Large intestine (tissue), 3 donors: ENCODE measurements at regions not wholly inside any gene's neighbourhood (a gene's known extent, or its start where the extent isn't known, plus 50 kb on each side); places are given as distances from the start of the nearest gene placed in this dataset.
"Not testable (repeated sequence)": the region's sequence is repeated elsewhere in the genome, so short reads cannot be mapped to it uniquely, and the experiment has no call there.

Experiments
- DNase-seq, 2 donors: peaks; one replicate each; pipeline versions ENCODE4 v3.0.0 to v3.0.0-alpha.2; 2013
- H3K27ac ChIP-seq: one replicate; pipeline ENCODE4 v1.5.1; 2013; ENCODE audit warnings: low read length
- H3K27me3 ChIP-seq: 2 replicates; pipeline ENCODE4 v1.6.1; 2013; ENCODE audit warnings: low read length; ENCODE audit not compliant: control insufficient read depth, insufficient read depth
- H3K36me3 ChIP-seq: 2 replicates; pipeline ENCODE4 v1.6.1; 2013; ENCODE audit warnings: low read length; ENCODE audit not compliant: control insufficient read depth, insufficient read depth
- H3K4me1 ChIP-seq: one replicate; pipeline ENCODE4 v1.6.1; 2013; ENCODE audit warnings: low read length; ENCODE audit not compliant: control insufficient read depth, insufficient read depth
- H3K4me3 ChIP-seq: one replicate; pipeline ENCODE4 v1.5.1; 2013; ENCODE audit warnings: low read length
- H3K9me3 ChIP-seq: one replicate; pipeline ENCODE4 v1.6.1; 2013; ENCODE audit warnings: mild to moderate bottlenecking, low read depth, low read length, moderate library complexity; ENCODE audit not compliant: control insufficient read depth
- WGBS: methylation state at CpG from one replicate; pipeline ENCODE4 v1.1.5; 2013; ENCODE audit warnings: low lambda C conversion rate; ENCODE audit not compliant: insufficient coverage; 5-methylcytosine and 5-hydroxymethylcytosine counted together

DNA sequence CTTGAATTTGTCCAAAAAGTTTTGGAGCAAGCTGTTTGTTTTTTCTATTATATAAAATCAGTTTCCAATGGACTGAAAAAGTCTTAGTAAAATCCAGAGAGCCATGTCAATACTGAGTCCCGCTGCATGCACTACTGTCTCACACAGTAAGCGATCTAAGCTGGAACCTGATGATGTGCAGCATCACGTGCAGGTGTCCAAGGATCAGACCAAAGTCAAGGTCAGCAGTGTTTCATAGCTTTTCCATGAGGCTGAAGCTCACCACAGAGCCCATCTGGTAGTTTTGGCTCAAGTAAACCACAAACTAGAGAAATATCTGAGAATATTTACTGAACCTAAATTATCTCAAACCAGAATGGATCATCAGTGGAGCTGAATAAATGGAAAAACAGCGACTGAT, 784.0 kb upstream of the SEMA6D start:
- WGBS = 73% methylated on average over 1 of the region's 4 CpGs
- no peak overlapping the region for H3K4me3 ChIP-seq
- no peaks in the 10 kb centered on the region for H3K4me1 ChIP-seq
- no peaks in the 10 kb centered on the region for H3K9me3 ChIP-seq
- H3K27me3 ChIP-seq = no peaks in the 10 kb centered on the region
- H3K36me3 ChIP-seq = no peaks in the 10 kb centered on the region
- DNase-seq = no peak
- no peak overlapping the region for H3K27ac ChIP-seq

- Histone ChIP-seq H3K4me1 (no peaks in the 10 kb centered on the region), H3K9me3 (no peaks in the 10 kb centered on the region), H3K36me3 (no peaks in the 10 kb centered on the region), H3K4me3 (no peak overlapping the region), H3K27ac (no peak overlapping the region), H3K27me3 (no peaks in the 10 kb centered on the region)
- 100% methylated on average over 2 of the region's 2 CpGs for WGBS
- DNase-seq = no peak
These were observed 782.5 kb upstream of the SEMA6D start for GRCh38 chr15:46934851-46935250.

DNA sequence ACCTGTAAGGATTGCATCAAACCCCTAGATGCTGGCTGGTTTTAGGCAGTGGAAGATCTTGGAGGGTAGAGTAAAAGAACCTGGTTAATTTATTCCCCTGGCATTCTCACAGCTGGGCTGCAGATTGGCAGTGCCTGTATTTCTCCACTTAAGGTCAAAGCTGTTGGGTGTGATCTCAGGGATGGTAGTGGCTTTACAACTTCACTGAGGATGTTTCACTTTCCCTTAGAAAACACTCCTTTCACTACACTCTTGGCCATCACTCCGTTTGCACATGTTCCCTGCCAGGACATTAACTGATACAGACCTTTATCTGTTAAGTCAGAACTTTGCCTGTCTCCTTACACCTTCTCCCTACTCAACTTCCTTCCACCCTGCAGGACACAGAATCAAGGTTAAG, 779.1 kb upstream of the SEMA6D start:
- 71% methylated on average over 1 of the region's 1 CpG for WGBS

GRCh38 chr15:46941241-46941640, 776.1 kb upstream of the SEMA6D start:
- Histone ChIP-seq H3K27ac (no peak overlapping the region), H3K9me3 (no peaks in the 10 kb centered on the region)

More for the DNA sequence above, 779.1 kb upstream of the SEMA6D start:
- H3K27ac ChIP-seq = no peak overlapping the region
- no peaks in the 10 kb centered on the region for H3K9me3 ChIP-seq
- no peaks in the 10 kb centered on the region for H3K27me3 ChIP-seq
- H3K36me3 ChIP-seq = no peaks in the 10 kb centered on the region
- DNase-seq = no peak
- no peaks in the 10 kb centered on the region for H3K4me1 ChIP-seq
- H3K4me3 ChIP-seq = no peak overlapping the region

GRCh38 chr15:46946953-46947352, 770.4 kb upstream of the SEMA6D start:
- 83% methylated on average over 1 of the region's 3 CpGs for WGBS
- Histone ChIP-seq H3K27ac (no peak overlapping the region), H3K4me1 (no peaks in the 10 kb centered on the region), H3K36me3 (no peaks in the 10 kb centered on the region), H3K27me3 (no peaks in the 10 kb centered on the region), H3K4me3 (no peak overlapping the region), H3K9me3 (no peaks in the 10 kb centered on the region)
- DNase-seq = no peak

More at GRCh38 chr15:46941241-46941640, 776.1 kb upstream of the SEMA6D start:
- Histone ChIP-seq H3K27me3 (no peaks in the 10 kb centered on the region), H3K4me3 (no peak overlapping the region), H3K4me1 (no peaks in the 10 kb centered on the region), H3K36me3 (no peaks in the 10 kb centered on the region)
- WGBS = 100% methylated on average over 1 of the region's 1 CpG
- DNase-seq = no peak

- DNase-seq = no peak
- H3K27ac ChIP-seq = no peak overlapping the region
- H3K9me3 ChIP-seq = no peaks in the 10 kb centered on the region
- H3K27me3 ChIP-seq = no peaks in the 10 kb centered on the region
- H3K4me3 ChIP-seq = no peak overlapping the region
- no peaks in the 10 kb centered on the region for H3K36me3 ChIP-seq
- no CpG with 5 or more reads among the region's 3 CpGs for WGBS
- no peaks in the 10 kb centered on the region for H3K4me1 ChIP-seq
These were observed 761.7 kb upstream of the SEMA6D start for GRCh38 chr15:46955576-46955975.

DNA sequence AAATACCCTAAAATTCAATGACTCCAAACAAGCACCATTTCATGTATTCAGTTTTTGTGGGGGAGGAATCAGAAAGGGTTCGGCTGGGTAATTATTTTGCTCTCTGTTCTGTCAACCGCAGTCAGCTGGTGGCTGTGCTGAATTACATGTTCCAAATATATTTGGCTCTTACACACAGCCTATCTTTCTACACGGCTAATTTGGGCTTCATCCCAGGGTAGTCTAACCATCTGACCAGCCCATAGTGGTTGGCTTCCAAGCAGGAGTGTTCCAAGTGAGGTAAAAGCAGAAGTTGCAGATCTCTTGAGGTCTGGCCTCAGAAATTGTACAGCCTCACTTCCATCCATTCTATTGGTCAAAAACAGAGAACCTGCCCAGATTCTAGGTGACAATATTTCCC, 760.8 kb upstream of the SEMA6D start:
- H3K4me3 ChIP-seq = no peak overlapping the region
- no peaks in the 10 kb centered on the region for H3K4me1 ChIP-seq
- WGBS = no CpG with 5 or more reads among the region's 3 CpGs
- H3K27me3 ChIP-seq = no peaks in the 10 kb centered on the region
- no peaks in the 10 kb centered on the region for H3K36me3 ChIP-seq
- no peak for DNase-seq
- H3K27ac ChIP-seq = no peak overlapping the region
- H3K9me3 ChIP-seq = no peaks in the 10 kb centered on the region

DNA sequence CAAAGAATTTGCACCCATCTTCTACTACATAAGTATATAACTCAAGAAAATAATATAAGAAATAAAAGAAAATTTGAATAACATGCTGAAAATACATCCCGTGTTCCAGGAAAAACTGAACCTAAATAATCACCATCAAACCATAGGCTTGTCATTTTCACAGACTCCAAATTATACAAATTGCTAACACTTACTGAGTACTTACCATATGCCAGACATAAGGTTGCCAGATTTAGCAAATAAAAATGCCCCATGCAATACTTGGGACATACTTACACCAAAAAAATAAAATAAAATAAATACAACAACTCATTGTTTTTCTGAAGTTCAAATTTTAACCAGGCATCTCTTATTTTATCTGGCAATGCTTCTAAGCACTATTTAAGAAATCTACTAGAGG, 760.4 kb upstream of the SEMA6D start:
- DNase-seq = no peak
- WGBS = no CpG with 5 or more reads among the region's 1 CpG
- Histone ChIP-seq H3K27ac (no peak overlapping the region), H3K4me1 (no peaks in the 10 kb centered on the region), H3K9me3 (no peaks in the 10 kb centered on the region), H3K36me3 (no peaks in the 10 kb centered on the region), H3K4me3 (no peak overlapping the region), H3K27me3 (no peaks in the 10 kb centered on the region)

GRCh38 chr15:46960581-46960980, 756.7 kb upstream of the SEMA6D start:
- DNase-seq = no peak
- no peak overlapping the region for H3K27ac ChIP-seq
- WGBS = 100% methylated on average over 1 of the region's 3 CpGs
- H3K4me1 ChIP-seq = no peaks in the 10 kb centered on the region
- no peak overlapping the region for H3K4me3 ChIP-seq
- H3K36me3 ChIP-seq = no peaks in the 10 kb centered on the region
- H3K27me3 ChIP-seq = no peaks in the 10 kb centered on the region
- H3K9me3 ChIP-seq = no peaks in the 10 kb centered on the region

- Histone ChIP-seq H3K27me3 (no peaks in the 10 kb centered on the region), H3K4me3 (no peak overlapping the region), H3K27ac (no peak overlapping the region), H3K4me1 (no peaks in the 10 kb centered on the region), H3K36me3 (no peaks in the 10 kb centered on the region), H3K9me3 (no peaks in the 10 kb centered on the region)
- DNase-seq = peak; percentile 3 to 5
These were observed 755.5 kb upstream of the SEMA6D start for GRCh38 chr15:46961795-46962194.

GRCh38 chr15:46988055-46988454, 729.2 kb upstream of the SEMA6D start:
- not testable (repeated sequence) for H3K27ac ChIP-seq, H3K4me1 ChIP-seq, H3K4me3 ChIP-seq, H3K36me3 ChIP-seq, H3K9me3 ChIP-seq, DNase-seq, H3K27me3 ChIP-seq
- no CpG with 5 or more reads among the region's 2 CpGs for WGBS
